OCI-LY3 (cell line): ENCODE measurements at regions not wholly inside any gene's neighbourhood (a gene's known extent, or its start where the extent isn't known, plus 50 kb on each side); places are given as distances from the start of the nearest gene placed in this dataset.
"Not testable (repeated sequence)": the region's sequence is repeated elsewhere in the genome, so short reads cannot be mapped to it uniquely, and the experiment has no call there.

ENCODE experiments used
- H2AFZ ChIP-seq: fragments of 200-600, 300-600 bp; shearing (Covaris generic); 2 replicates; pipeline ENCODE4 v1.6.0; 2014; ENCODE audit warnings: antibody characterized with exemption, low read depth, low read length
- H3K27ac ChIP-seq: fragments of 200-600, 300-600 bp; sonication (generic); 2 replicates; pipeline ENCODE4 v1.5.1; 2014; ENCODE audit warnings: mild to moderate bottlenecking, low read length, moderate library complexity, mixed read lengths
- H3K27me3 ChIP-seq: fragments of 200-600, 300-600 bp; sonication (generic); 2 replicates; pipeline ENCODE4 v1.6.1; 2014; ENCODE audit warnings: low read depth, low read length, mixed read lengths
- H3K36me3 ChIP-seq: fragments of 200-600, 300-600 bp; sonication (generic); replicated peaks from 2 replicates; pipeline ENCODE3; 2014; ENCODE audit warnings: low read depth, low read length, mixed read lengths
- H3K4me1 ChIP-seq: fragments of 300-600, 200-600 bp; sonication (generic); 2 replicates; pipeline ENCODE4 v1.6.1; 2014; ENCODE audit warnings: low read length, mixed read lengths
- H3K4me2 ChIP-seq: fragments of 200-600, 300-600 bp; sonication (generic); 2 replicates; pipeline ENCODE4 v1.6.1; 2014; ENCODE audit warnings: low read length, mixed read lengths
- H3K4me3 ChIP-seq: fragments of 300-600, 200-600 bp; sonication (generic); 2 replicates; pipeline ENCODE4 v1.5.1; 2014; ENCODE audit warnings: antibody characterized with exemption, mild to moderate bottlenecking, low read length, moderate library complexity
- H3K79me2 ChIP-seq: fragments of 300-600, 200-600 bp; shearing (Covaris generic); 2 replicates; pipeline ENCODE4 v1.6.1; 2014; ENCODE audit warnings: mild to moderate bottlenecking, low read length, mixed read lengths
- H3K9ac ChIP-seq: fragments of 300-600, 200-600 bp; shearing (Covaris generic); 2 replicates; pipeline ENCODE4 v1.6.0; 2014; ENCODE audit warnings: mild to moderate bottlenecking, low read length, moderate library complexity
- H3K9me3 ChIP-seq: fragments of 200-600, 300-600 bp; shearing (Covaris generic); 2 replicates; pipeline ENCODE4 v1.6.1; 2014; ENCODE audit warnings: low read length, mixed read lengths; ENCODE audit not compliant: insufficient read depth
- H4K20me1 ChIP-seq: fragments of 200-600, 300-600 bp; sonication (generic); 2 replicates; pipeline ENCODE4 v1.6.1; 2016; ENCODE audit warnings: low read length, mixed read lengths; ENCODE audit not compliant: insufficient read depth
- EZH2phosphoT487 ChIP-seq: fragments of 200-600 bp; shearing (Covaris generic); IDR thresholded peaks from 2 replicates; pipeline ENCODE4 v1.6.1; 2018; ENCODE audit warnings: antibody characterized with exemption, mixed run types, low read depth
- TF ChIP-seq, protein P1 (sequence below): fragments of 200-600, 300-600 bp; sonication (generic); IDR thresholded peaks from 2 replicates; pipeline ENCODE4 v1.5.1; 2014; ENCODE audit warnings: antibody characterized with exemption, low read length, low read depth

DNA sequence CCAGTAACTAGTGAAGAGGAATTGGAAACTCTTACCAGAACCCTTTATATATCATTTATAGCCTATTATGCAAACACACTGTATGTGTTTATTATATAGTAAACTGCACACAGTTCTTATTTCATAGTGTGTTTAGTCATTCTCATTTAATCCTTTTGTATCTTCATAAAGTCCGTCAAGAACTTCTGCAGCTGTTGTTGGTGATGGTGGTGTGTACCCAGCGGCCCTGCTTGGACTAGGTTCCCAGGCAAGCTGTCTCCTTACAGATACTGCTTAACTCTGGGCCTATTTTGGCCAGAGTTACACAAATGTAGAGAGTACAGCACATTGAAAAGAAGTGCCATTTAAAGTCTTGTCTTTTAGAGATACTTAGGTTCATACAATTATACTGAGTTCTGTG is 231.9 kb downstream of the NDUFS4 start:
- H3K4me3 ChIP-seq: no peak overlapping the region
- no peak overlapping the region for H2AFZ ChIP-seq
- H3K79me2 ChIP-seq: no peaks in the 10 kb centered on the region
- H3K4me2 ChIP-seq: no peak overlapping the region
- no peaks in the 10 kb centered on the region for H3K9me3 ChIP-seq
- no peaks in the 10 kb centered on the region for H3K36me3 ChIP-seq
- H3K27me3 ChIP-seq: no peaks in the 10 kb centered on the region
- no peaks in the 10 kb centered on the region for H3K4me1 ChIP-seq
- no peaks in the 10 kb centered on the region for H4K20me1 ChIP-seq
- no peak overlapping the region for H3K27ac ChIP-seq
- TF ChIP-seq EZH2phosphoT487: no peak
- TF ChIP-seq, protein P1, sequence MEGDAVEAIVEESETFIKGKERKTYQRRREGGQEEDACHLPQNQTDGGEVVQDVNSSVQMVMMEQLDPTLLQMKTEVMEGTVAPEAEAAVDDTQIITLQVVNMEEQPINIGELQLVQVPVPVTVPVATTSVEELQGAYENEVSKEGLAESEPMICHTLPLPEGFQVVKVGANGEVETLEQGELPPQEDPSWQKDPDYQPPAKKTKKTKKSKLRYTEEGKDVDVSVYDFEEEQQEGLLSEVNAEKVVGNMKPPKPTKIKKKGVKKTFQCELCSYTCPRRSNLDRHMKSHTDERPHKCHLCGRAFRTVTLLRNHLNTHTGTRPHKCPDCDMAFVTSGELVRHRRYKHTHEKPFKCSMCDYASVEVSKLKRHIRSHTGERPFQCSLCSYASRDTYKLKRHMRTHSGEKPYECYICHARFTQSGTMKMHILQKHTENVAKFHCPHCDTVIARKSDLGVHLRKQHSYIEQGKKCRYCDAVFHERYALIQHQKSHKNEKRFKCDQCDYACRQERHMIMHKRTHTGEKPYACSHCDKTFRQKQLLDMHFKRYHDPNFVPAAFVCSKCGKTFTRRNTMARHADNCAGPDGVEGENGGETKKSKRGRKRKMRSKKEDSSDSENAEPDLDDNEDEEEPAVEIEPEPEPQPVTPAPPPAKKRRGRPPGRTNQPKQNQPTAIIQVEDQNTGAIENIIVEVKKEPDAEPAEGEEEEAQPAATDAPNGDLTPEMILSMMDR: no peak
- no peak overlapping the region for H3K9ac ChIP-seq

DNA sequence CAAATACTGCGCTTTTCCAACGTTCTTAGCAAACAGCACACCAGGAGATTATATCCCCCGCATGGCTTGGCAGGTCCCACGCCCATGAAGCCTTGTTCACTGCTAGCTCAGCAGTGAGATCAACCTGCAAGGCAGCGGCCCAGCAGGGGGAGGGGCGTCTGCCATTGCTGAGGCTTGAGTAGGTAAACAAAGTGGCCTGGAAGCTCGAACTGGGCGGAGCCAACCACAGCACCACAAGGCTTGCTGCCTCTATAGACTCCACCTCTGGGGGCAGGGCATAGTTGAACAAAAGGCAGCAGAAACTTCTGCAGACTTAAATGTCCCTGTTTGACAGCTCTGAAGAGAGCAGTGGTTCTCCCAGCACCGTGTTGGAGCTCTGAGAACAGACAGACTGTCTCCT is 239.2 kb downstream of the NDUFS4 start:
- H4K20me1 ChIP-seq, H3K79me2 ChIP-seq, H3K36me3 ChIP-seq, H3K9ac ChIP-seq, H3K4me1 ChIP-seq, H3K27me3 ChIP-seq, H2AFZ ChIP-seq, H3K4me2 ChIP-seq, H3K9me3 ChIP-seq, H3K27ac ChIP-seq, H3K4me3 ChIP-seq: not testable (repeated sequence)

DNA sequence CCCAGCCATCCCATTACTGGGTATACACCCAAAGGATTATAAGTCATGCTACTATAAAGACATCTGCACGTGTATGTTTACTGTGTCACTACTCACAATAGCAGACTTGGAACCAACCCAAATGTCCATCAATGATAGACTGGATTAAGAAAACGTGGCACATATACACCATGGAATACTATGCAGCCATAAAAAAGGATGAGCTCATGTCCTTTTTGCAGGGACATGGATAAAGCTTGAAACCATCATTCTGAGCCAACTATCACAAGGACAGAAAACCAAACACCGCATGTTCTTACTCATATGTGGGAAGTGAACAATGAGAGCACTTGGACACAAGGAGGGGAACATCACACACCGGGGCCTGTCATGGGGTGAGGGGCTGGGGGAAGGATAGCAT is 248.0 kb downstream of the NDUFS4 start:
- H2AFZ ChIP-seq: not testable (repeated sequence)

DNA sequence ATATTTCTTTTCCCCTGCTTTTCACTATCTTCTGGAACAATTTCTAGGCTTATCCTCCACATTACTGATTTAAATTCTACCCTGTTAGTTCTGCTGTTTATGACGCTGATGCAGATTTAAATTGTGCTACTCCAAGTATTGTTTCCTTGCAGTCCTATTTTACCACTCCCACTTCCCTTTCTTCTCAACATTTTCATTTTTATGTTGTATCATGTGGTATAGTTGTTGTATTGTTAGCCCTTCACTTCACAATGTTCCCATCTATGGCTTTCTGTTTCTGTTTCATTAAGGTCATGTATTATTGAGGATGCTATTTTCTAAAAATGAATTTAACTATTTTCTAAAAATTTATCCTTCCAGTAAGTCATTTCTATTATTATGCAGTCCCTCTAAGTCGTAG is 254.4 kb downstream of the NDUFS4 start:
- Histone ChIP-seq H4K20me1 (no peaks in the 10 kb centered on the region), H3K36me3 (no peaks in the 10 kb centered on the region), H3K9me3 (no peaks in the 10 kb centered on the region), H3K4me3 (no peak overlapping the region), H3K9ac (no peak overlapping the region), H2AFZ (no peak overlapping the region), H3K4me1 (peaks cover 20% of the 10 kb centered on the region), H3K27me3 (no peaks in the 10 kb centered on the region), H3K79me2 (no peaks in the 10 kb centered on the region), H3K27ac (no peak overlapping the region), H3K4me2 (no peak overlapping the region)
- TF ChIP-seq EZH2phosphoT487: no peak
- TF ChIP-seq, protein P1: no peak

More for the DNA sequence above, 248.0 kb downstream of the NDUFS4 start:
- not testable (repeated sequence) for H3K4me1 ChIP-seq, H3K36me3 ChIP-seq, H3K27me3 ChIP-seq, H3K27ac ChIP-seq, H3K79me2 ChIP-seq, H3K4me2 ChIP-seq, H3K4me3 ChIP-seq, H3K9ac ChIP-seq, H4K20me1 ChIP-seq, H3K9me3 ChIP-seq

DNA sequence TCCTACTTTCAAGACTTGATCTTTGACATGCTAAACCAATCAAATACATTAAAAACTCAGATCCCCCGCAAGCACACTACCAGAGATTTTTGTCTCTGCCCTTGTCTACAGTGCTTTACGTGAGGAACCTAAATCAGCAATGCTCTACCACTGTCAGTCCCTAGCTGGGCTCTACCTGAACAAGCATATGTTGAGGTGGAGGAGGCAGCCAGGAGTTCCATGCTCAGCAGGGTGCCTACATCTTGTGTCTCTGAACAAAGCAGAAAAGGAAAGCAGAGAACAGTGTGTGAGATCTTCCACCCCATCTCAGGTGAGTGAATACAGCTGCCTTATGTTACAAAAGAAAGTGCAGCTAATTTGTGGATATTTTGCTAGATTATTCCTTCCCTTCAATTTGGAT is 255.0 kb downstream of the NDUFS4 start:
- H4K20me1 ChIP-seq: no peaks in the 10 kb centered on the region
- H3K4me2 ChIP-seq: no peak overlapping the region
- H3K9ac ChIP-seq: no peak overlapping the region
- peaks cover 26% of the 10 kb centered on the region for H3K4me1 ChIP-seq
- no peak overlapping the region for H2AFZ ChIP-seq
- no peak overlapping the region for H3K27ac ChIP-seq
- TF ChIP-seq, protein P1: no peak
- no peak for TF ChIP-seq EZH2phosphoT487
- no peak overlapping the region for H3K4me3 ChIP-seq
- no peaks in the 10 kb centered on the region for H3K36me3 ChIP-seq
- H3K9me3 ChIP-seq: no peaks in the 10 kb centered on the region
- H3K27me3 ChIP-seq: no peaks in the 10 kb centered on the region
- no peaks in the 10 kb centered on the region for H3K79me2 ChIP-seq
